Esophagus (tissue), 2 donors: ENCODE measurements at regions not wholly inside any gene's neighbourhood (a gene's known extent, or its start where the extent isn't known, plus 50 kb on each side); places are given as distances from the start of the nearest gene placed in this dataset.

Experiments
- H3K27ac ChIP-seq, 2 donors: one replicate each; pipeline ENCODE4 v1.5.1; 2013; ENCODE audit warnings: low read depth in 2 of 2, mild to moderate bottlenecking in 2 of 2, inconsistent platforms in 1 of 2, low read length in 1 of 2, moderate library complexity in 1 of 2
- H3K27me3 ChIP-seq, 2 donors: one replicate each; pipeline ENCODE4 v1.6.1; 2013; ENCODE audit warnings: low read length in 2 of 2, control low read depth in 1 of 2, mild to moderate bottlenecking in 1 of 2; ENCODE audit not compliant: insufficient read depth in 2 of 2, control insufficient read depth in 1 of 2
- H3K36me3 ChIP-seq, 2 donors: one replicate each; pipeline ENCODE4 v1.6.1; 2013; ENCODE audit warnings: low read length in 1 of 2; ENCODE audit not compliant: control insufficient read depth in 2 of 2, insufficient read depth in 2 of 2
- H3K4me1 ChIP-seq, 2 donors: one replicate each; pipeline ENCODE4 v1.6.1; 2013; ENCODE audit warnings: low read length in 1 of 2; ENCODE audit not compliant: control insufficient read depth in 2 of 2, insufficient read depth in 2 of 2
- H3K4me3 ChIP-seq, 2 donors: one replicate each; pipeline ENCODE4 v1.5.1; 2013; ENCODE audit warnings: low read length in 2 of 2, mild to moderate bottlenecking in 2 of 2, low read depth in 1 of 2, moderate library complexity in 1 of 2
- H3K9me3 ChIP-seq, 2 donors: one replicate each; pipeline ENCODE4 v1.6.1; 2013; ENCODE audit warnings: mild to moderate bottlenecking in 2 of 2, low read depth in 1 of 2, low read length in 1 of 2, moderate library complexity in 1 of 2; ENCODE audit not compliant: control insufficient read depth in 2 of 2, insufficient read depth in 1 of 2
- WGBS, 2 donors: extraction: QIAGEN DNeasy Blood & Tissue Kit; methylation state at CpG; one replicate each; pipeline ENCODE4 v1.1.7; 2013; 5-methylcytosine and 5-hydroxymethylcytosine counted together
- donor health status: healthy with polysubstance abuse.
- donor health status: Bipolar disorder and iron deficiency.

- H3K36me3 ChIP-seq: no peaks in the 10 kb centered on the region
- WGBS, 2 donors: 83 to 90% methylated on average over 5 of the region's 5 CpGs
- H3K9me3 ChIP-seq: no peaks in the 10 kb centered on the region
- no peak overlapping the region for H3K4me3 ChIP-seq
- no peaks in the 10 kb centered on the region for H3K27me3 ChIP-seq
- no peak overlapping the region for H3K27ac ChIP-seq
- no peaks in the 10 kb centered on the region for H3K4me1 ChIP-seq
Measured at GRCh38 chr11:109251230-109251629, 170.8 kb upstream of the C11orf87 start.

GRCh38 chr11:109264128-109264527, 157.9 kb upstream of the C11orf87 start:
- no peak overlapping the region for H3K4me3 ChIP-seq
- no peaks in the 10 kb centered on the region for H3K4me1 ChIP-seq
- 76 to 80% methylated on average over 1 of the region's 1 CpG for WGBS, 2 donors
- no peak overlapping the region for H3K27ac ChIP-seq
- H3K27me3 ChIP-seq: no peaks in the 10 kb centered on the region
- H3K9me3 ChIP-seq: no peaks in the 10 kb centered on the region
- no peaks in the 10 kb centered on the region for H3K36me3 ChIP-seq

- 34% methylated on average over 2 of the region's 2 CpGs for WGBS, 2 donors
- Histone ChIP-seq H3K27ac (no peak overlapping the region), H3K4me3 (no peak overlapping the region), H3K27me3 (no peaks in the 10 kb centered on the region), H3K36me3 (no peaks in the 10 kb centered on the region), H3K9me3 (no peaks in the 10 kb centered on the region), H3K4me1 (no peaks in the 10 kb centered on the region)
Measured at GRCh38 chr11:109267293-109268095, 154.5 kb upstream of the C11orf87 start.

- Histone ChIP-seq H3K4me3 (no peak overlapping the region), H3K27ac (no peak overlapping the region), H3K9me3 (peaks cover 0 to 2% of the 10 kb centered on the region in 2 donors), H3K4me1 (no peaks in the 10 kb centered on the region), H3K27me3 (no peaks in the 10 kb centered on the region), H3K36me3 (no peaks in the 10 kb centered on the region)
- WGBS, 2 donors: 51 to 62% methylated on average over 2 of the region's 2 CpGs
Measured at GRCh38 chr11:109275931-109276330, 146.1 kb upstream of the C11orf87 start.

- no peak overlapping the region for H3K27ac ChIP-seq
- WGBS, 2 donors: 38 to 48% methylated on average over 2 of the region's 2 CpGs
- H3K27me3 ChIP-seq: no peaks in the 10 kb centered on the region
- H3K4me1 ChIP-seq: no peaks in the 10 kb centered on the region
- no peak overlapping the region for H3K4me3 ChIP-seq
- no peaks in the 10 kb centered on the region for H3K36me3 ChIP-seq
- H3K9me3 ChIP-seq: peaks cover 0 to 5% of the 10 kb centered on the region in 2 donors
Measured at GRCh38 chr11:109285465-109285864, 136.5 kb upstream of the C11orf87 start.

- Histone ChIP-seq H3K27ac (no peak overlapping the region), H3K4me1 (no peaks in the 10 kb centered on the region), H3K27me3 (no peaks in the 10 kb centered on the region), H3K36me3 (no peaks in the 10 kb centered on the region), H3K4me3 (no peak overlapping the region), H3K9me3 (no peaks in the 10 kb centered on the region)
- 78 to 84% methylated on average over 2 of the region's 2 CpGs for WGBS, 2 donors
Measured at GRCh38 chr11:109291553-109291952, 130.4 kb upstream of the C11orf87 start.

GRCh38 chr11:109298865-109299264, 123.1 kb upstream of the C11orf87 start:
- H3K9me3 ChIP-seq: no peaks in the 10 kb centered on the region
- H3K4me3 ChIP-seq: no peak overlapping the region
- H3K27ac ChIP-seq: no peak overlapping the region
- no peaks in the 10 kb centered on the region for H3K36me3 ChIP-seq
- no peaks in the 10 kb centered on the region for H3K4me1 ChIP-seq
- H3K27me3 ChIP-seq: no peaks in the 10 kb centered on the region
- WGBS, 2 donors: 50 to 64% methylated on average over 2 of the region's 2 CpGs

GRCh38 chr11:109300211-109300610, 121.8 kb upstream of the C11orf87 start:
- H3K9me3 ChIP-seq: no peaks in the 10 kb centered on the region
- H3K4me3 ChIP-seq: no peak overlapping the region
- 76 to 78% methylated on average over 3 of the region's 3 CpGs for WGBS, 2 donors
- no peaks in the 10 kb centered on the region for H3K36me3 ChIP-seq
- H3K27me3 ChIP-seq: no peaks in the 10 kb centered on the region
- H3K4me1 ChIP-seq: no peaks in the 10 kb centered on the region
- H3K27ac ChIP-seq: no peak overlapping the region

- H3K4me1 ChIP-seq: no peaks in the 10 kb centered on the region
- no peak overlapping the region for H3K4me3 ChIP-seq
- no peaks in the 10 kb centered on the region for H3K36me3 ChIP-seq
- no peaks in the 10 kb centered on the region for H3K9me3 ChIP-seq
- H3K27me3 ChIP-seq: no peaks in the 10 kb centered on the region
- WGBS, 2 donors: 51 to 58% methylated on average over 4 of the region's 4 CpGs
- no peak overlapping the region for H3K27ac ChIP-seq
Measured at GRCh38 chr11:109302591-109303334, 119.2 kb upstream of the C11orf87 start.
